Adrenal gland (tissue), 9 donors: ENCODE measurements at regions not wholly inside any gene's neighbourhood (a gene's known extent, or its start where the extent isn't known, plus 50 kb on each side); places are given as distances from the start of the nearest gene placed in this dataset.
A peak's percentile ranks its signal among the peaks of the same experiment; 100 is the strongest.

Experiments used
- DNase-seq, 7 donors: peaks; one replicate each; pipeline ENCODE4 v3.0.0-alpha.2; 2019 to 2020
- H3K27ac ChIP-seq, 5 donors: fragments of 200-600 bp; sonication (generic) in 4 of 5; 1 replicate in 3 of 5; 2 replicates in 2 of 5; pipeline versions ENCODE4 v1.5.1 to v1.8.0; 2016 to 2020; ENCODE audit warnings: mild to moderate bottlenecking in 1 of 5
- H3K27me3 ChIP-seq: fragments of 200-600 bp; 2 replicates; pipeline ENCODE4 v1.8.0; 2021
- H3K36me3 ChIP-seq, 2 donors: fragments of 200-600 bp; replicated peaks in 1 of 2; 1 replicate in 1 of 2; 2 replicates in 1 of 2; pipeline versions ENCODE4 v1.5.1 to v1.8.0; 2018 to 2022
- H3K4me1 ChIP-seq, 2 donors: fragments of 200-600 bp; replicated peaks in 1 of 2; 1 replicate in 1 of 2; 2 replicates in 1 of 2; pipeline versions ENCODE4 v1.5.1 to v1.8.0; 2018 to 2021
- H3K4me3 ChIP-seq, 4 donors: fragments of 200-600 bp; sonication (generic) in 3 of 4; one replicate each; pipeline ENCODE4 v1.5.1; 2016 to 2018
- H3K9me3 ChIP-seq, 3 donors: fragments of 200-600 bp; sonication (generic) in 1 of 3; replicated peaks in 1 of 3; 1 replicate in 2 of 3; 2 replicates in 1 of 3; pipeline versions ENCODE4 v1.5.1 to v1.8.0; 2016 to 2021
- CTCF ChIP-seq, 6 experiments: fragments of 450-650 bp in 4 of 6; fragments of 200-600 bp in 2 of 6; sonication (generic) in 1 of 6; IDR thresholded peaks; 1 replicate in 5 of 6; 2 replicates in 1 of 6; pipeline versions ENCODE4 v1.5.1 to v1.8.0; 2016 to 2021; ENCODE audit warnings: antibody characterized with exemption in 6 of 6, mild to moderate bottlenecking in 2 of 6, moderate library complexity in 1 of 6
- POLR2A ChIP-seq, 2 donors: fragments of 450-650 bp; IDR thresholded peaks; one replicate each; pipeline ENCODE4 v1.6.1; 2017; ENCODE audit warnings: antibody characterized with exemption in 2 of 2, mild to moderate bottlenecking in 2 of 2, moderate library complexity in 1 of 2
- WGBS, 4 donors: extraction: QIAGEN DNeasy Blood & Tissue Kit in 2 of 4; methylation state at CpG; one replicate each; pipeline versions ENCODE4 v1.1.5 to v1.1.7; 2013 to 2017; 5-methylcytosine and 5-hydroxymethylcytosine counted together
- intact Hi-C, 2 donors: fragments of 100-400 bp; cut with DNase I; formaldehyde crosslinking; loops; one replicate each; pipeline versions ENCODE4 v1.14.1 to v1.15.0; 2022 to 2023
- donor health status: healthy with polysubstance abuse.
- donor health status: Bipolar disorder and iron deficiency.
- donor health status: DM: yes; HTN: yes; CAD: no.
- donor health status: DM: no; HTN: no; CAD: no.
- donor health status: DM: no; HTN: no; CAD: no.

GRCh38 chr18:51862051-51862715 is 477.8 kb upstream of the DCC start:
- Histone ChIP-seq H3K4me1 (no peaks in the 10 kb centered on the region), H3K27ac (no peak overlapping the region), H3K27me3 (no peaks in the 10 kb centered on the region), H3K36me3 (no peaks in the 10 kb centered on the region), H3K4me3 (no peak overlapping the region), H3K9me3 (no peaks in the 10 kb centered on the region)
- intact Hi-C loops = no loop called here
- no peak for TF ChIP-seq POLR2A (IDR thresholded peaks at IDR 0.05)
- TF ChIP-seq CTCF (IDR thresholded peaks at IDR 0.05) = no peak
- 66 to 69% (median 68%) methylated on average over 4 of the region's 4 CpGs for WGBS, 4 donors
- DNase-seq = no peak

GRCh38 chr18:51864219-51864965 is 475.6 kb upstream of the DCC start:
- no peaks in the 10 kb centered on the region for H3K36me3 ChIP-seq
- no peaks in the 10 kb centered on the region for H3K27me3 ChIP-seq
- H3K27ac ChIP-seq = no peak overlapping the region
- intact Hi-C loops = no loop called here
- no peaks in the 10 kb centered on the region for H3K9me3 ChIP-seq
- H3K4me3 ChIP-seq = no peak overlapping the region
- no peak for DNase-seq
- no peaks in the 10 kb centered on the region for H3K4me1 ChIP-seq
- TF ChIP-seq CTCF (IDR thresholded peaks at IDR 0.05) (no peak), POLR2A (IDR thresholded peaks at IDR 0.05) (no peak)
- 80 to 100% (median 87%) methylated on average over 3 to 36 of the region's 36 CpGs for WGBS, 4 donors

- no peaks in the 10 kb centered on the region for H3K4me1 ChIP-seq
- intact Hi-C loops = no loop called here
- TF ChIP-seq POLR2A (IDR thresholded peaks at IDR 0.05) (no peak), CTCF (IDR thresholded peaks at IDR 0.05) (no peak)
- H3K36me3 ChIP-seq = no peaks in the 10 kb centered on the region
- H3K4me3 ChIP-seq = no peak overlapping the region
- H3K27me3 ChIP-seq = no peaks in the 10 kb centered on the region
- H3K9me3 ChIP-seq = no peaks in the 10 kb centered on the region
- no peak overlapping the region for H3K27ac ChIP-seq
- DNase-seq = no peak
- WGBS, 4 donors = 61 to 96% (median 78%) methylated on average over 1 of the region's 1 CpG
Measured at GRCh38 chr18:51865538-51865937, 474.5 kb upstream of the DCC start.

- no peak overlapping the region for H3K4me3 ChIP-seq
- DNase-seq = peak in 2 of 7 donors; percentile 13 to 20
- no peak overlapping the region for H3K27ac ChIP-seq
- no peaks in the 10 kb centered on the region for H3K4me1 ChIP-seq
- intact Hi-C loops = no loop called here
- no peaks in the 10 kb centered on the region for H3K27me3 ChIP-seq
- no peak for TF ChIP-seq POLR2A (IDR thresholded peaks at IDR 0.05)
- TF ChIP-seq CTCF (IDR thresholded peaks at IDR 0.05) = no peak
- no peaks in the 10 kb centered on the region for H3K9me3 ChIP-seq
- no peaks in the 10 kb centered on the region for H3K36me3 ChIP-seq
Measured at GRCh38 chr18:51867767-51868166, 472.2 kb upstream of the DCC start.
